Adrenal gland (tissue), 5 donors: ENCODE measurements at regions not wholly inside any gene's neighbourhood (a gene's known extent, or its start where the extent isn't known, plus 50 kb on each side); places are given as distances from the start of the nearest gene placed in this dataset.

Source experiments
- POLR2A ChIP-seq, 2 donors: fragments of 450-650 bp; IDR thresholded peaks; one replicate each; pipeline ENCODE4 v1.6.1; 2017; ENCODE audit warnings: antibody characterized with exemption in 2 of 2, mild to moderate bottlenecking in 2 of 2, moderate library complexity in 1 of 2
- TF ChIP-seq, protein P1 (sequence below), 6 experiments: fragments of 450-650 bp in 4 of 6; fragments of 200-600 bp in 2 of 6; sonication (generic) in 1 of 6; IDR thresholded peaks; 1 replicate in 5 of 6; 2 replicates in 1 of 6; pipeline versions ENCODE4 v1.5.1 to v1.8.0; 2016 to 2021; ENCODE audit warnings: antibody characterized with exemption in 6 of 6, mild to moderate bottlenecking in 2 of 6, moderate library complexity in 1 of 6
- donor health status: DM: no; HTN: no; CAD: no.

DNA sequence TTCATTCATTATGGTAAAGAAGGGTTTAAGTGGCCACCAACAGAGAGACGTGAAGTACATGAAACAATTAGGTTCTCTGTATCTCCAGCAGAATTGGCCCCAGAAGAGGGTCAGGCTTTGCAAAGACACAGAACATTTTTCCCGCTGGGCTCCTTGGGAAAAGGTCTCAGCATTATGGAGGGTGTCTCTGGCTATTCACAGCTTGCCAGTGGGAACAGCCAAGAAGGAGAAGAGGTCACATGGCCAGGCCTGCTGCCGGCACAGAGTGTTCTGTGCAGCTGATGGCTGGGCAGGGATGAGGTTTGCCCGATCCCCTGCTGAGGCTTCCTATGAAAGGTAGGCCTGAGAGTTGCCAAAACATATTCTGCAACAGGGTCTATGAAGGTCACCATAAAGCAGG lies 77.8 kb upstream of the LPP start:
- TF ChIP-seq, protein P1, sequence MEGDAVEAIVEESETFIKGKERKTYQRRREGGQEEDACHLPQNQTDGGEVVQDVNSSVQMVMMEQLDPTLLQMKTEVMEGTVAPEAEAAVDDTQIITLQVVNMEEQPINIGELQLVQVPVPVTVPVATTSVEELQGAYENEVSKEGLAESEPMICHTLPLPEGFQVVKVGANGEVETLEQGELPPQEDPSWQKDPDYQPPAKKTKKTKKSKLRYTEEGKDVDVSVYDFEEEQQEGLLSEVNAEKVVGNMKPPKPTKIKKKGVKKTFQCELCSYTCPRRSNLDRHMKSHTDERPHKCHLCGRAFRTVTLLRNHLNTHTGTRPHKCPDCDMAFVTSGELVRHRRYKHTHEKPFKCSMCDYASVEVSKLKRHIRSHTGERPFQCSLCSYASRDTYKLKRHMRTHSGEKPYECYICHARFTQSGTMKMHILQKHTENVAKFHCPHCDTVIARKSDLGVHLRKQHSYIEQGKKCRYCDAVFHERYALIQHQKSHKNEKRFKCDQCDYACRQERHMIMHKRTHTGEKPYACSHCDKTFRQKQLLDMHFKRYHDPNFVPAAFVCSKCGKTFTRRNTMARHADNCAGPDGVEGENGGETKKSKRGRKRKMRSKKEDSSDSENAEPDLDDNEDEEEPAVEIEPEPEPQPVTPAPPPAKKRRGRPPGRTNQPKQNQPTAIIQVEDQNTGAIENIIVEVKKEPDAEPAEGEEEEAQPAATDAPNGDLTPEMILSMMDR (IDR thresholded peaks at IDR 0.05): no peak
- TF ChIP-seq POLR2A (IDR thresholded peaks at IDR 0.05): no peak
